HG03442 (cell line): ENCODE measurements at regions not wholly inside any gene's neighbourhood (a gene's known extent, or its start where the extent isn't known, plus 50 kb on each side); places are given as distances from the start of the nearest gene placed in this dataset.

ENCODE experiments used
- ATAC-seq: cut with Tn5 transposase; IDR thresholded peaks from one replicate; pipeline ENCODE4 v1.9.1; 2021; ENCODE audit warnings: mild to moderate bottlenecking, moderate library complexity; ENCODE audit not compliant: unreplicated experiment

DNA sequence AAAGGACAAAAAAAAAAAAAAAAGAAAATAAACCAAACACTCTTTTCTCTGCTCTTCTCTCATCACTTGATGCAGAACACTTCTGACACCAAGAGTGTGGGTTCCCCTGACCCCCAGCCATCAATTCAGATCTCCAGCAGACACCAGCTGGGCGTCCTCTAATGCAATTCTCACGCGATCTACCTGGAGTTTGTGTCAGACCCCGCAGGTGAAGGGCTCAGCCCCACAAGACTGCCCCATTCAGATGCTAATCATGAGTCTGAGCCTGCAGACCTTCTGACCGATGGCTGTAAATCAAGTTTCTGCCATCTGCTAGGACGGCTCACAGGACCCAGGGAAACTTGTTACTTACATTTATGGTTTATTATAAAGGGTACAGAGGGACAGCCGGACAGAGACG lies 133.6 kb upstream of the C1orf174 start:
- no peak for ATAC-seq

- no peak for ATAC-seq
Measured at GRCh38 chr1:4034318-4034887, 134.3 kb upstream of the C1orf174 start.

DNA sequence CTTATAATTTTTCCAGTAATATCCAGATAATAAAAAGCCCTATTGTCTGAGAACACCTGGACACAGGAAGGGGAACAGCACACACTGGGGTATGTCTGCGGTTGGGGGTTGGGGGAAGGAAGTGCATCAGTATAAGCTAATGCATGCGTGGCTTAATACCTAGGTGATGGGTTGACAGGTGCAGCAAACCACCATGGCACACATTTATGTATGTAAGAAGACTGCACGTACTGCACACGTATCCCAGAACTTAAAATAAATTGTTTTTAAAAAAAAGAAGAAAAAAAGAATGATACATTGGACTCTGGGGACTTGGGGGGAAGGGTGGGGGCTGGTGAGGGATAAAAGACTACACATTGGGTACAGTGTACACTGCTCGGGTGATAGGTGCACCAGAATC lies 144.9 kb upstream of the C1orf174 start:
- ATAC-seq: no peak

GRCh38 chr1:4045397-4046010 lies 145.4 kb upstream of the C1orf174 start:
- no peak for ATAC-seq

DNA sequence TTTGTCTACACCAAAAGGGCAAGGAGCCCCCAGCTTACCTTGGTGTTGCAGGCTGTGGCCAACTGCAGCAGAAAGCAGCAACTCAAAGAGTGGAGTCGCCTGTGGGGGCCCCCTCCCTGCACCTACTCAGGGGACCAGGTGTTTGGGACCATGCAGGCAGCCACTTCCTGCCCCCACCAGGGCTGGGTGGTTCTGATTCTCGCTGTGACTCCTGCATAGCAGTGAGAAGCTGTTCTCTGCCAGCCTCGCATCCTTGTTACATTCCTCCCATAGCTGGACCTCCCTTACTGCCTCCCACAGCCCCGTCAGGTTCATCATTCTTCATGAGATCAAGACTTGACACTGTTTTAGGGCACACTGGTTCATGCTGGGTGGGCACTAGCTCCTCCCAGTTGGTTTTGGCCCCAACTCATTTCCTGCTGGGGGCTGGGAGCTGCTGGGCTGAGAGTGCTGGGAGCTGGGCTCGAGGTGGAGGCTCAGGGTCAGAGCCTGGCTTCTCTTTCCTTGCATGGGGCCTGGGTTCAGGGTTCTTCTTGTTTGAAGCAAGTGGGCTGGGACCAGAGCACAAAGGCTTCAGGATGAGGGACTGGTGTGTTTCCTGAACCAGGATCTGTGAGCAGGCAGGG lies 146.9 kb upstream of the C1orf174 start:
- ATAC-seq: no peak

DNA sequence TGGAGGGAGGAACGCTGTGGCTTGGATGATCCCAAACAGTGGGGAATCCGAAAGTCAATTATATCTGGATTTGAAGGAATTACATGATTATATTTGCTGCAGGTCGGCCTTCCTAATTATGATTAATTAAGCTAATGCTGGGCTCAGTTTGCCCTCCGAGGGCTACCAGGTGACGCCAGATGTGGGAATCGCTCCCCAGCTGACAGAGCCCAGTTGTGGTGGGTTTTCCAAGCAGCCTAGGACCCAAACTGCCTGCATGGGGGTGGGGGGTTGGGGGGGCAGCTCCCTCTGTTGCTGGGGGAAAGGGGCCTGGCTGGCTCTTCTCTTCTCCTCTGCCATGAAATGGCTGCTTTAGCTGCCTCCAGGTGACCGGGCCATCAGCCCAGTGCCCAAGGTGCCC lies 147.6 kb upstream of the C1orf174 start:
- no peak for ATAC-seq

GRCh38 chr1:4048076-4048475 lies 148.0 kb upstream of the C1orf174 start:
- ATAC-seq: no peak

- ATAC-seq: no peak
Measured at GRCh38 chr1:4048921-4049320, 148.8 kb upstream of the C1orf174 start.

GRCh38 chr1:4050998-4051397 lies 150.9 kb upstream of the C1orf174 start:
- ATAC-seq: no peak

DNA sequence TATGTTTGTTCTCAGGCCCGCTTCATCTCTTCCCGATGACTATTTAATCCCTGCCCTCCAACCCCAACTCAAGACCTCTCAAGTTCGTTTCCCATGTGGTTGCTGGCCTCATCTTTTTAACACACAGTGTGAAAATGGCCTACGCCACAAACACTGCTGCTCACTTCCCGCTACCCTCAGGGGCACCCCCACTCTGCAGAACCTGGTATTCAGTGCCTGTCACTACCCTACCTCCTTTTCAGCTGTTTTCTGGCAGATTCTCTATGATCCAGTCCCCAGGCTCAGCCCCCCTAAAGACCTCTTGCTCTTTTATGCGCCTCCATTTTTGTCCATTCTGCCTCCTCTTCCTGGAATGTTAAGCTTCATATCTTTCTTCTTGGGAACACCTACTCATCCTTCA lies 152.6 kb upstream of the C1orf174 start:
- ATAC-seq: no peak

- no peak for ATAC-seq
Measured at GRCh38 chr1:4053160-4053748, 153.2 kb upstream of the C1orf174 start.

GRCh38 chr1:4053774-4054173 lies 153.7 kb upstream of the C1orf174 start:
- no peak for ATAC-seq

DNA sequence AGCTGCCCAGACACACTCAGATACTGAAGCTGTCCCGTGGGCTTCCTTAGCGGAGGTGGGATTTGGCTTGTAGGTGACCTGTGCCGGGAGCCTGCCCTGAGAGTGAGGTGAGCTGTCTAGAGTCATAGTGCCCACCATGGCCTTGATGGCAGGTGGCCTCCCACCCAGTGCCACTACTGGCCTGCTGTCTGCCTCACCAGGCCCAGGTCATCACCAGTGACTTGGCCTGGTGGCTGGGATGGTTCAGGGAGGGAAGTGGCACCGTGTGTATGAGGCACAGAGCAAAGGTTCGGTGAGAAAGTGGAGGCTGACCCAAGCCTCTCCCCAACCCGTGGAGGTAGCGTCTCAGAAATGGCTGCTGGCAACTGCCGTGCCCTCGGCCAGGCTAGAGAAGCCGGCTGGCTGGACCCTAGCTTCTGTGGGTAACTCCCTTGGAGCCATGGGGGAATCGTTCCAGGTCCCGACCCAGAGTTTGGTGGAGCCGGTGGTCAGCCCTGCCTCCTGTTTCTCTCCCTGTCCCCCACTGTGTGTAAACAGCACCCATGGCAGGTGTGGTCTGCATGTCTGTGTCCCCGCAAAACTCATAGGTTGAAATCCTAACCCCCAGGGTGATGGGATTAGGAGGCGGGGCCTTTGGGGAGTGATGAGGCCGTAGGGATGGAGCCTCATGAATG lies 155.4 kb upstream of the C1orf174 start:
- no peak for ATAC-seq

GRCh38 chr1:4056422-4056821 lies 156.3 kb upstream of the C1orf174 start:
- no peak for ATAC-seq

- ATAC-seq: no peak
Measured at GRCh38 chr1:4056989-4057388, 156.9 kb upstream of the C1orf174 start.

- no peak for ATAC-seq
Measured at GRCh38 chr1:4057603-4058002, 157.5 kb upstream of the C1orf174 start.

DNA sequence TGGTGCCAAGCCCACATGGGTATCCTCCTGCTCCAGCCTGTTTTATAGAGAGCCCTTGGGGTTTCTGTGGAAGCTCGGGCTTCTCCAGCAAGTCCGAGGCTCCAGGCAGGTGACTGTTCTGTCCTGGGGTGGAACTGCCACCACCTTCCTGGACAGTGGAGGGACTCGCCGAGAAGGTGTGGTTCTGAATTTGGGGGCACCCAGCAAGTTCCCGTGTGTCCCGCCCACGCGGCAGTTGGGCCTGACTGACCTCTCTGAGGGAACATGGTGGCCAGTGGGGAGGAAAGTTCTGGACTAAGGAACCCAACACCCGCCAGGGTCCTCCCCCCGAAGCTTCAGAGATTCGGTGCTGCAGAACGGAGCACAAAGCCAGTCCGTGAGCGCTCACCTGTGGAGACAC lies 158.1 kb upstream of the C1orf174 start:
- ATAC-seq: no peak

- no peak for ATAC-seq
Measured at GRCh38 chr1:4058706-4059105, 158.6 kb upstream of the C1orf174 start.

GRCh38 chr1:4059270-4059669 lies 159.2 kb upstream of the C1orf174 start:
- no peak for ATAC-seq

GRCh38 chr1:4060850-4061249 lies 160.8 kb upstream of the C1orf174 start:
- ATAC-seq: no peak

- ATAC-seq: no peak
Measured at GRCh38 chr1:4061521-4062031, 161.5 kb upstream of the C1orf174 start.

- no peak for ATAC-seq
Measured at GRCh38 chr1:4062041-4062440, 162.0 kb upstream of the C1orf174 start.
